ENCODE measurements at regions not wholly inside any gene's neighbourhood (a gene's known extent, or its start where the extent isn't known, plus 50 kb on each side); places are given as distances from the start of the nearest gene placed in this dataset.

GRCh38 chrX:3803305-3803704, 89.9 kb upstream of the PRKX start:
- TF ChIP-seq SOX6 (IDR thresholded peaks at IDR 0.05) (no peak), FOXO4 (CRISPR knock-in tag; IDR thresholded peaks at IDR 0.05) (no peak), ZNF639 (CRISPR knock-in tag; conservative IDR thresholded peaks at IDR 0.05 in 1 of 2, IDR thresholded peaks at IDR 0.05 in 1 of 2) (no peak), SAFB (IDR thresholded peaks at IDR 0.05; ENCODE audit: borderline replicate concordance, low read depth, low read length) (no peak), TCF7 (IDR thresholded peaks at IDR 0.05; ENCODE audit: borderline replicate concordance) (no peak), ADNP (tag; IDR thresholded peaks at IDR 0.05) (no peak), TCF7L2 (IDR thresholded peaks at IDR 0.05; ENCODE audit: low read depth, low read length) (no peak)
